GM11168 (cell line): ENCODE measurements at regions not wholly inside any gene's neighbourhood (a gene's known extent, or its start where the extent isn't known, plus 50 kb on each side); places are given as distances from the start of the nearest gene placed in this dataset.
"Not testable (repeated sequence)": the region's sequence is repeated elsewhere in the genome, so short reads cannot be mapped to it uniquely, and the experiment has no call there.

Experiments used
- in situ Hi-C: fragments of 300-500 bp; cut with MboI; formaldehyde crosslinking; loops from one replicate; pipeline ENCODE4 v1.12.0; 2022; ENCODE audit warnings: low sequenced_read_pairs; ENCODE audit not compliant: unreplicated experiment

GRCh38 chr6:15936503-15936902 lies 192.4 kb upstream of the MYLIP start:
- in situ Hi-C loops: no loop called here

GRCh38 chr6:15935661-15936060 lies 193.2 kb upstream of the MYLIP start:
- in situ Hi-C loops: no loop called here

GRCh38 chr6:15931697-15932096 lies 197.2 kb upstream of the MYLIP start:
- in situ Hi-C loops: not testable (repeated sequence)

GRCh38 chr6:15930207-15930606 lies 198.7 kb upstream of the MYLIP start:
- in situ Hi-C loops: no loop called here

- in situ Hi-C loops: no loop called here
Measured at GRCh38 chr6:15929685-15930084, 199.2 kb upstream of the MYLIP start.

GRCh38 chr6:15927531-15928225 lies 201.2 kb upstream of the MYLIP start:
- in situ Hi-C loops: no loop called here

GRCh38 chr6:15926256-15926655 lies 202.6 kb upstream of the MYLIP start:
- in situ Hi-C loops: no loop called here

GRCh38 chr6:15924893-15925292 lies 204.0 kb upstream of the MYLIP start:
- in situ Hi-C loops: no loop called here

- in situ Hi-C loops: no loop called here
Measured at GRCh38 chr6:15922510-15923250, 206.2 kb upstream of the MYLIP start.

GRCh38 chr6:15921243-15921642 lies 207.6 kb upstream of the MYLIP start:
- in situ Hi-C loops: no loop called here

GRCh38 chr6:15916581-15916980 lies 212.3 kb upstream of the MYLIP start:
- in situ Hi-C loops: no loop called here

- in situ Hi-C loops: no loop called here
Measured at GRCh38 chr6:15915508-15916178, 213.2 kb upstream of the MYLIP start.

GRCh38 chr6:15914553-15914952 lies 214.3 kb upstream of the MYLIP start:
- in situ Hi-C loops: no loop called here

- in situ Hi-C loops: no loop called here
Measured at GRCh38 chr6:15913573-15913972, 215.3 kb upstream of the MYLIP start.

- in situ Hi-C loops: no loop called here
Measured at GRCh38 chr6:15912505-15913400, 216.1 kb upstream of the MYLIP start.

GRCh38 chr6:15911753-15912504 lies 217.0 kb upstream of the MYLIP start:
- in situ Hi-C loops: no loop called here

GRCh38 chr6:15909290-15910070 lies 219.4 kb upstream of the MYLIP start:
- in situ Hi-C loops: no loop called here

GRCh38 chr6:15908871-15909270 lies 220.0 kb upstream of the MYLIP start:
- in situ Hi-C loops: no loop called here
